Neural progenitor cell (in vitro differentiated cells): ENCODE measurements at regions not wholly inside any gene's neighbourhood (a gene's known extent, or its start where the extent isn't known, plus 50 kb on each side); places are given as distances from the start of the nearest gene placed in this dataset.

Experiments used
- DNase-seq: peaks from one replicate; pipeline ENCODE4 v3.0.0-alpha.2; 2016; ENCODE audit warnings: low spot score
- H2AFZ ChIP-seq: fragments of 200-600 bp; sonication (generic); replicated peaks from 2 replicates; pipeline ENCODE4 v1.6.1; 2016; ENCODE audit warnings: antibody characterized with exemption
- H3F3A ChIP-seq: fragments of 200-600 bp; sonication (generic); 2 replicates; pipeline ENCODE4 v1.6.1; 2016; ENCODE audit warnings: antibody characterized with exemption, low read depth
- H3K27ac ChIP-seq: fragments of 200-600 bp; sonication (generic); 2 replicates; pipeline ENCODE4 v1.5.1; 2016; ENCODE audit warnings: mild to moderate bottlenecking
- H3K27me3 ChIP-seq: fragments of 200-600 bp; sonication (generic); 2 replicates; pipeline ENCODE4 v1.6.1; 2016; ENCODE audit warnings: mild to moderate bottlenecking, moderate library complexity
- H3K36me3 ChIP-seq: fragments of 200-600 bp; sonication (generic); 2 replicates; pipeline ENCODE4 v1.5.1; 2016
- H3K4me1 ChIP-seq: fragments of 200-600 bp; sonication (generic); 2 replicates; pipeline ENCODE4 v1.6.1; 2016; ENCODE audit warnings: mixed run types
- H3K4me2 ChIP-seq: fragments of 200-600 bp; sonication (generic); 2 replicates; pipeline ENCODE4 v1.6.1; 2016
- H3K4me3 ChIP-seq: fragments of 200-600 bp; sonication (generic); 2 replicates; pipeline ENCODE4 v1.5.1; 2016
- H3K79me2 ChIP-seq: fragments of 200-600 bp; sonication (generic); 2 replicates; pipeline ENCODE4 v1.6.1; 2016; ENCODE audit warnings: low read depth
- H3K9ac ChIP-seq: fragments of 200-600 bp; sonication (generic); 2 replicates; pipeline ENCODE4 v1.6.1; 2016
- H3K9me3 ChIP-seq: fragments of 200-600 bp; sonication (generic); 2 replicates; pipeline ENCODE4 v1.5.1; 2016; ENCODE audit warnings: low read depth
- H4K20me1 ChIP-seq: fragments of 200-600 bp; sonication (generic); 2 replicates; pipeline ENCODE4 v1.6.1; 2016; ENCODE audit warnings: low read depth
- H3K27ac Mint-ChIP-seq: 3 replicates; pipeline ENCODE4 v1.8.0; 2021; ENCODE audit warnings: mixed read lengths
- H3K27me3 Mint-ChIP-seq: 2 replicates; pipeline ENCODE4 v1.8.0; 2022; ENCODE audit warnings: low read depth, mild to moderate bottlenecking, inconsistent platforms, moderate library complexity, mixed read lengths; ENCODE audit not compliant: insufficient read depth
- H3K36me3 Mint-ChIP-seq: 3 replicates; pipeline ENCODE4 v1.8.0; 2021; ENCODE audit warnings: mixed read lengths
- H3K4me1 Mint-ChIP-seq: 3 replicates; pipeline ENCODE4 v1.8.0; 2021; ENCODE audit warnings: mixed read lengths
- H3K4me3 Mint-ChIP-seq: 3 replicates; pipeline ENCODE4 v1.8.0; 2021; ENCODE audit warnings: mild to moderate bottlenecking, moderate library complexity, mixed read lengths
- H3K9me3 Mint-ChIP-seq: 3 replicates; pipeline ENCODE4 v1.8.0; 2020; ENCODE audit warnings: mixed read lengths
- EZH2 ChIP-seq: fragments of 200-600 bp; sonication (generic); IDR thresholded peaks from 2 replicates; pipeline ENCODE4 v1.6.1; 2017; ENCODE audit warnings: antibody characterized with exemption, mild to moderate bottlenecking, moderate library complexity
- EZH2phosphoT487 ChIP-seq: fragments of 200-600 bp; sonication (generic); IDR thresholded peaks from 2 replicates; pipeline ENCODE4 v1.6.1; 2017; ENCODE audit warnings: antibody characterized with exemption
- TF ChIP-seq, protein P1 (sequence below): fragments of 200-600 bp; sonication (generic); IDR thresholded peaks from 2 replicates; pipeline ENCODE4 v1.5.1; 2017; ENCODE audit warnings: antibody characterized with exemption, mild to moderate bottlenecking

- H4K20me1 ChIP-seq, result no peaks in the 10 kb centered on the region
- no peaks in the 10 kb centered on the region for H3K79me2 ChIP-seq
- no peaks in the 10 kb centered on the region for H3K27me3 ChIP-seq
- DNase-seq, result no peak
- Mint-ChIP-seq H3K4me1 (no peaks in the 10 kb centered on the region), H3K27me3 (no peaks in the 10 kb centered on the region), H3K9me3 (peaks cover under 1% of the 10 kb centered on the region), H3K4me3 (no peak overlapping the region), H3K27ac (no peak overlapping the region), H3K36me3 (no peaks in the 10 kb centered on the region)
- TF ChIP-seq EZH2 (no peak), EZH2phosphoT487 (no peak)
- TF ChIP-seq, protein P1, sequence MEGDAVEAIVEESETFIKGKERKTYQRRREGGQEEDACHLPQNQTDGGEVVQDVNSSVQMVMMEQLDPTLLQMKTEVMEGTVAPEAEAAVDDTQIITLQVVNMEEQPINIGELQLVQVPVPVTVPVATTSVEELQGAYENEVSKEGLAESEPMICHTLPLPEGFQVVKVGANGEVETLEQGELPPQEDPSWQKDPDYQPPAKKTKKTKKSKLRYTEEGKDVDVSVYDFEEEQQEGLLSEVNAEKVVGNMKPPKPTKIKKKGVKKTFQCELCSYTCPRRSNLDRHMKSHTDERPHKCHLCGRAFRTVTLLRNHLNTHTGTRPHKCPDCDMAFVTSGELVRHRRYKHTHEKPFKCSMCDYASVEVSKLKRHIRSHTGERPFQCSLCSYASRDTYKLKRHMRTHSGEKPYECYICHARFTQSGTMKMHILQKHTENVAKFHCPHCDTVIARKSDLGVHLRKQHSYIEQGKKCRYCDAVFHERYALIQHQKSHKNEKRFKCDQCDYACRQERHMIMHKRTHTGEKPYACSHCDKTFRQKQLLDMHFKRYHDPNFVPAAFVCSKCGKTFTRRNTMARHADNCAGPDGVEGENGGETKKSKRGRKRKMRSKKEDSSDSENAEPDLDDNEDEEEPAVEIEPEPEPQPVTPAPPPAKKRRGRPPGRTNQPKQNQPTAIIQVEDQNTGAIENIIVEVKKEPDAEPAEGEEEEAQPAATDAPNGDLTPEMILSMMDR, result no peak
- H3K9ac ChIP-seq, result no peak overlapping the region
- H3K4me1 ChIP-seq, result no peaks in the 10 kb centered on the region
- no peak overlapping the region for H3K27ac ChIP-seq
- no peak overlapping the region for H3K4me3 ChIP-seq
- H2AFZ ChIP-seq, result no peak overlapping the region
- no peaks in the 10 kb centered on the region for H3K9me3 ChIP-seq
- no peaks in the 10 kb centered on the region for H3K36me3 ChIP-seq
- H3K4me2 ChIP-seq, result no peak overlapping the region
- H3F3A ChIP-seq, result no peaks in the 10 kb centered on the region
These were observed 216.9 kb downstream of the CAVIN4 start for GRCh38 chr9:100794738-100795269.

- Histone ChIP-seq H2AFZ (no peak overlapping the region), H3K9me3 (no peaks in the 10 kb centered on the region), H3K27me3 (no peaks in the 10 kb centered on the region), H4K20me1 (no peaks in the 10 kb centered on the region), H3K4me2 (no peak overlapping the region), H3K4me3 (no peak overlapping the region), H3F3A (no peaks in the 10 kb centered on the region), H3K36me3 (no peaks in the 10 kb centered on the region), H3K9ac (no peak overlapping the region), H3K27ac (no peak overlapping the region), H3K4me1 (no peaks in the 10 kb centered on the region), H3K79me2 (no peaks in the 10 kb centered on the region)
- peaks cover 2% of the 10 kb centered on the region for H3K9me3 Mint-ChIP-seq
- peaks cover under 1% of the 10 kb centered on the region for H3K4me1 Mint-ChIP-seq
- no peak for DNase-seq
- no peak overlapping the region for H3K27ac Mint-ChIP-seq
- TF ChIP-seq EZH2phosphoT487 (no peak), EZH2 (no peak)
- TF ChIP-seq, protein P1, result no peak
- no peak overlapping the region for H3K4me3 Mint-ChIP-seq
- no peaks in the 10 kb centered on the region for H3K36me3 Mint-ChIP-seq
- H3K27me3 Mint-ChIP-seq, result peaks cover 3% of the 10 kb centered on the region
These were observed 224.6 kb upstream of the PLPPR1 start for GRCh38 chr9:100803956-100804355.

DNA sequence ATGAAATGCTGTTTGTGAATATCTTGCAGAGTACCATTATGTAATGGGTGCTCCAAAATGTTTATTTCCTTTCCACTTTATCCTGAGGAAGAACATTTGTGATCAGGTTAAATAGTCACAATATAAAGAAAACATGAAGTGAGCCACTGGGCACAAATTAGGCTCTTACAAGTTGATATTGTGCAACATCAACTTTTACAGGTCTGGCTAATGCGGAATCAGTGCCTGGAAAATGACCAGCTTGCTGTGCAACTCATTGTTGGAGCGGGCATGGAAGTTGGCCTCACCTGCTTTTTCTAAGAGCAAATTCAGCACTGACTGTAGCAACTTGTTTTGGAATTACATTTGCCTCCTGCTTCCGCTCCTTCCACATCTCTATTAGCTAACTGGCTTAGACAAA, 216.9 kb upstream of the PLPPR1 start:
- Histone ChIP-seq H3K9me3 (no peaks in the 10 kb centered on the region), H3K4me2 (no peak overlapping the region), H4K20me1 (no peaks in the 10 kb centered on the region), H3K79me2 (no peaks in the 10 kb centered on the region), H3K4me3 (no peak overlapping the region), H3F3A (no peaks in the 10 kb centered on the region), H3K4me1 (no peaks in the 10 kb centered on the region), H3K9ac (no peak overlapping the region), H3K27me3 (no peaks in the 10 kb centered on the region), H3K27ac (no peak overlapping the region), H2AFZ (no peak overlapping the region), H3K36me3 (no peaks in the 10 kb centered on the region)
- Mint-ChIP-seq H3K9me3 (peaks cover 27% of the 10 kb centered on the region), H3K4me3 (no peak overlapping the region), H3K4me1 (peaks cover 6% of the 10 kb centered on the region), H3K27me3 (peaks cover 4% of the 10 kb centered on the region), H3K36me3 (peaks cover 2% of the 10 kb centered on the region), H3K27ac (no peak overlapping the region)
- no peak for DNase-seq
- TF ChIP-seq EZH2 (no peak), EZH2phosphoT487 (no peak)
- TF ChIP-seq, protein P1, result no peak
